Testis (tissue), 2 donors: ENCODE measurements at regions not wholly inside any gene's neighbourhood (a gene's known extent, or its start where the extent isn't known, plus 50 kb on each side); places are given as distances from the start of the nearest gene placed in this dataset.

Source experiments
- CTCF ChIP-seq, 3 experiments: fragments of 450-650 bp in 2 of 3; fragments of 200-600 bp in 1 of 3; sonication (generic) in 1 of 3; IDR thresholded peaks; one replicate each; pipeline ENCODE4 v1.5.1; 2016 to 2019; ENCODE audit warnings: antibody characterized with exemption in 3 of 3, mild to moderate bottlenecking in 2 of 3, moderate library complexity in 1 of 3
- POLR2A ChIP-seq: fragments of 450-650 bp; IDR thresholded peaks from one replicate; pipeline ENCODE4 v1.6.1; 2017; ENCODE audit warnings: antibody characterized with exemption, mild to moderate bottlenecking, moderate library complexity

- TF ChIP-seq CTCF (IDR thresholded peaks at IDR 0.05) (no peak), POLR2A (no peak)
Observed at GRCh38 chr15:29411299-29411698, 141.7 kb upstream of the NSMCE3 start.
